ENCODE measurements at regions not wholly inside any gene's neighbourhood (a gene's known extent, or its start where the extent isn't known, plus 50 kb on each side); places are given as distances from the start of the nearest gene placed in this dataset.

GRCh38 chr22:49133541-49133940 is 694.1 kb downstream of the BRD1 start:
- no peak overlapping the region for H3K4ac ChIP-seq (ENCODE audit: low read depth, low read length)
- BruUV-seq (replicated peaks): no TSS peak
- intact Hi-C loops (cut with micrococcal nuclease): no loop called here

More at GRCh38 chr22:49133541-49133940, 694.1 kb downstream of the BRD1 start:
- 0% methylated on average over 1 of the region's 5 CpGs; no CpG with 5 or more reads in 1 of the 2 experiments for WGBS, 2 experiments (ENCODE audit: extremely low coverage in 2 of 2, insufficient read length in 1 of 2)
- Histone ChIP-seq H4K20me1 (ENCODE audit: insufficient read depth, low read length) (no peaks in the 10 kb centered on the region), H4K5ac (ENCODE audit: low read depth, low read length) (no peak overlapping the region), H2BK5ac (ENCODE audit: low read depth, low read length, poor library complexity, severe bottlenecking) (no peak overlapping the region), H2BK20ac (ENCODE audit: low read depth, low read length) (no peak overlapping the region), H4K8ac (ENCODE audit: low read depth in 2 of 2, low read length in 2 of 2) (no peak overlapping the region), H2BK15ac (ENCODE audit: low read depth, low read length) (no peak overlapping the region), H3K9me1 (ENCODE audit: insufficient read depth, low read length) (no peaks in the 10 kb centered on the region), H3K79me1 (ENCODE audit: low read depth in 1 of 2, low read length in 2 of 2) (no peaks in the 10 kb centered on the region), H3K9me3 (ENCODE audit: control insufficient read depth, insufficient read depth, low read length) (peaks cover 30% of the 10 kb centered on the region), H3K14ac (replicated peaks; ENCODE audit: low read depth, low read length) (no peak overlapping the region), H2AFZ (replicated peaks; ENCODE audit: low read length, poor library complexity) (no peak overlapping the region), H3K27me3 (ENCODE audit: control insufficient read depth, insufficient read depth, low read length) (no peaks in the 10 kb centered on the region), H2AK9ac (replicated peaks; ENCODE audit: low read depth, low read length, poor library complexity) (no peak overlapping the region), H3K18ac (ENCODE audit: low read depth, low read length) (no peak overlapping the region), H3K9ac (ENCODE audit: low read depth, low read length) (no peak overlapping the region), H3K56ac (ENCODE audit: extremely low read depth, insufficient read depth, low read length) (no peak overlapping the region), H3K4me1 (ENCODE audit: control insufficient read depth, insufficient read depth, low read length) (no peaks in the 10 kb centered on the region), H3K27ac (ENCODE audit: insufficient read depth, low read length) (no peak overlapping the region), H3K36me3 (ENCODE audit: control insufficient read depth, insufficient read depth, low read length) (no peaks in the 10 kb centered on the region), H2AK5ac (ENCODE audit: low read depth, low read length) (no peak overlapping the region), H2BK120ac (ENCODE audit: low read depth, low read length) (no peak overlapping the region), H3K4me2 (ENCODE audit: low read depth, low read length) (no peak overlapping the region), H3K23ac (ENCODE audit: low read depth, low read length) (no peak overlapping the region), H4K91ac (ENCODE audit: insufficient read depth, low read depth, low read length) (no peak overlapping the region), H3K4me3 (ENCODE audit: insufficient read depth, low read depth, low read length) (no peak overlapping the region)
- POLR2A ChIA-PET (ENCODE audit: unreplicated experiment): no interaction called here
- dilution Hi-C loops (cut with HindIII; ENCODE audit: low sequenced_read_pairs, unreplicated experiment): no loop called here
- in situ Hi-C loops (cut with MboI; ENCODE audit: low sequenced_read_pairs): no loop called here
- no peak for TF ChIP-seq MAZ (IDR thresholded peaks at IDR 0.05; ENCODE audit: borderline replicate concordance, low read depth, low read length)
- no peak for TF ChIP-seq POLR2A (IDR thresholded peaks at IDR 0.05; ENCODE audit: low read depth, low read length)
- TF ChIP-seq CHD1 (IDR thresholded peaks at IDR 0.05; ENCODE audit: low read depth, low read length): no peak
- no peak for TF ChIP-seq BHLHE40 (IDR thresholded peaks at IDR 0.05; ENCODE audit: low read depth, low read length)
- TF ChIP-seq ELK1 (IDR thresholded peaks at IDR 0.05; ENCODE audit: borderline replicate concordance, low read depth, low read length): no peak
- TF ChIP-seq MXI1 (IDR thresholded peaks at IDR 0.05; ENCODE audit: borderline replicate concordance, low read depth, low read length): no peak
- TF ChIP-seq SMC3 (IDR thresholded peaks at IDR 0.05; ENCODE audit: low read depth, low read length): no peak
- no peak for TF ChIP-seq CEBPB (IDR thresholded peaks at IDR 0.05; ENCODE audit: low read depth, low read length)
- no peak for TF ChIP-seq RCOR1 (IDR thresholded peaks at IDR 0.05; ENCODE audit: insufficient replicate concordance, low read length)
- no peak for TF ChIP-seq NFE2L2 (IDR thresholded peaks at IDR 0.05; ENCODE audit: low read depth, low read length)
- TF ChIP-seq FOS (IDR thresholded peaks at IDR 0.05; ENCODE audit: low read depth, low read length): no peak
- DNase-seq: no peak
- ATAC-seq (ENCODE audit: low read depth): no peak
- CTCF ChIA-PET: no interaction called here

Measured in IMR-90 (cell line).